GM23248 (cell line): ENCODE measurements at regions not wholly inside any gene's neighbourhood (a gene's known extent, or its start where the extent isn't known, plus 50 kb on each side); places are given as distances from the start of the nearest gene placed in this dataset.

Experiments used
- DNase-seq: peaks from one replicate; pipeline ENCODE4 v3.0.0-alpha.2; 2015
- H2AFZ ChIP-seq: fragments of 200-600 bp; sonication (generic); 2 replicates; pipeline ENCODE4 v1.6.1; 2016; ENCODE audit warnings: antibody characterized with exemption
- H3F3A ChIP-seq: fragments of 200-600 bp; sonication (generic); 2 replicates; pipeline ENCODE4 v1.6.1; 2016; ENCODE audit warnings: mild to moderate bottlenecking, antibody characterized with exemption, mixed run types; ENCODE audit not compliant: insufficient read depth
- H3K27ac ChIP-seq: fragments of 200-600 bp; sonication (generic); 2 replicates; pipeline ENCODE4 v1.5.1; 2016; ENCODE audit warnings: mild to moderate bottlenecking
- H3K27me3 ChIP-seq: fragments of 200-600 bp; sonication (generic); replicated peaks from 2 replicates; pipeline ENCODE4 v1.6.1; 2016; ENCODE audit warnings: mild to moderate bottlenecking; ENCODE audit not compliant: insufficient read depth
- H3K36me3 ChIP-seq: fragments of 200-600 bp; sonication (generic); 2 replicates; pipeline ENCODE4 v1.6.1; 2016; ENCODE audit warnings: low read depth, mild to moderate bottlenecking
- H3K4me1 ChIP-seq: fragments of 200-600 bp; sonication (generic); 2 replicates; pipeline ENCODE4 v1.6.1; 2016; ENCODE audit warnings: mild to moderate bottlenecking; ENCODE audit not compliant: insufficient read depth
- H3K4me2 ChIP-seq: fragments of 200-600 bp; sonication (generic); one replicate; pipeline ENCODE4 v1.6.1; 2016; ENCODE audit warnings: mild to moderate bottlenecking; ENCODE audit not compliant: unreplicated experiment
- H3K4me3 ChIP-seq: fragments of 200-600 bp; sonication (generic); 2 replicates; pipeline ENCODE4 v1.5.1; 2016; ENCODE audit warnings: mild to moderate bottlenecking
- H3K79me2 ChIP-seq: fragments of 200-600 bp; sonication (generic); 2 replicates; pipeline ENCODE4 v1.6.1; 2016; ENCODE audit warnings: mild to moderate bottlenecking; ENCODE audit not compliant: insufficient read depth
- H3K9ac ChIP-seq: fragments of 200-600 bp; sonication (generic); 2 replicates; pipeline ENCODE4 v1.6.1; 2016; ENCODE audit warnings: mild to moderate bottlenecking
- H3K9me2 ChIP-seq: fragments of 200-600 bp; sonication (generic); 2 replicates; pipeline ENCODE4 v1.6.1; 2016; ENCODE audit warnings: mixed run types, mild to moderate bottlenecking, moderate library complexity; ENCODE audit not compliant: insufficient read depth
- H3K9me3 ChIP-seq: fragments of 200-600 bp; sonication (generic); one replicate; pipeline ENCODE4 v1.6.1; 2017; ENCODE audit warnings: low read depth
- H4K20me1 ChIP-seq: fragments of 200-600 bp; sonication (generic); 2 replicates; pipeline ENCODE4 v1.6.0; 2016; ENCODE audit not compliant: insufficient read depth
- EZH2 ChIP-seq: fragments of 200-600 bp; sonication (generic); IDR thresholded peaks from 2 replicates; pipeline ENCODE4 v1.6.1; 2018; ENCODE audit warnings: antibody characterized with exemption, mild to moderate bottlenecking; ENCODE audit not compliant: insufficient read depth, poor library complexity, severe bottlenecking
- EZH2phosphoT487 ChIP-seq: fragments of 200-600 bp; sonication (generic); IDR thresholded peaks from 2 replicates; pipeline ENCODE4 v1.6.1; 2018; ENCODE audit warnings: antibody characterized with exemption, moderate library complexity, mild to moderate bottlenecking, low read depth; ENCODE audit not compliant: insufficient read depth
- WGBS, 2 experiments: methylation state at CpG; one replicate each; pipeline ENCODE4 v1.1.6; 2015 to 2017; ENCODE audit warnings: low lambda C conversion rate in 2 of 2, low coverage in 1 of 2; ENCODE audit errors: missing lambda C conversion rate in 2 of 2; 5-methylcytosine and 5-hydroxymethylcytosine counted together
- in situ Hi-C: fragments of 300-500 bp; cut with MboI; formaldehyde crosslinking; loops from 2 replicates; pipeline ENCODE4 v1.15.0; 2020

DNA sequence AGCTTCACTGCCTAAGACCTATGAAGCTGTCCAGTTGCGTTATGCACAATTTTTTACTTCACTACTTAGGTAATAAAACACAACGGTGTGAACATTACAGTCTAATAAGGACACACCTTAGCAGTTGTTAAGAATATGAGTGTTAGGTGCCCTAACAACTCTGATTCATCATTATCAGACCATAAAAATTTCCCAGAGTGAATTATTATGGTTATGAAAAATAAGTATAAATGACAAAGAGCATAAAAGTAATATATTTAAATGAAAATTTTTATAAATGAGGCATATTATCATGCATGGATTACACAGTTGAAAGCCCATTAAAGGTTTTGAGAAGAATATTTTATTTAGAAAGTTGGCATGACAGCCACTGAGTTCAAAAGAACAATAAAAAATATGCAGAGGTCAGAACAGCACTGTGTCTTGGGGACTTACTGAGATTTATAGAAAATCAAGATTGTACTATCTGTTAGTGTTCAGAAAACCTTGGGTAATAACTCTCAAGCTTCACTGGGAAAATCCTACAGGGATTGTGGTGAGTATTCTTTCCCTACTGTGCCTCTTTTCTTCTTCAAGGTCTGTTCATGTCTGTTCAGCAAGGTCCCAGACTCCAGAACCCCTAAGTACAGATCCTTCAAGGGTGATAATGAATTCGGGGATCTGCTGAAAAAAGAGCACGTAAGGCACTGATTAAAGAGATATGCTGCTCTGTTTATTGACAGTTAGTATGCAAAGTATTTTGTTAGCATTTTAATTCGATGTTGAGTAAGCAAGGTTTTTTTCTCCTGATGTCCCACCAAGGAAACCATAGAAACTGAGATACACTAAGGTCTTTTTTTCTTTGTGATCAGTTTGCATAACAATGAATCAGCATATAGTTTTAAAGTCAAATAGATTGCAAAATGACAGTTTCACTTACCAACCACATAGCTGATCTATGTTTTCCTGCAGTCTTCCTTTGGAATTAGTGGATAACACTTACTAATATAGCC is 250.0 kb downstream of the DSEL start:
- no peaks in the 10 kb centered on the region for H3K36me3 ChIP-seq
- H3K9ac ChIP-seq: peak overlapping the region; percentile 71
- peaks cover 33% of the 10 kb centered on the region for H3F3A ChIP-seq
- no peaks in the 10 kb centered on the region for H4K20me1 ChIP-seq
- TF ChIP-seq EZH2 (no peak), EZH2phosphoT487 (no peak)
- peak overlapping the region; percentile 58 for H2AFZ ChIP-seq
- in situ Hi-C loops: no loop called here
- H3K27me3 ChIP-seq: no peaks in the 10 kb centered on the region
- H3K27ac ChIP-seq: peak overlapping the region; percentile 92
- H3K4me2 ChIP-seq: peak overlapping the region; percentile 73
- H3K9me2 ChIP-seq: no peaks in the 10 kb centered on the region
- H3K4me1 ChIP-seq: peaks cover 32% of the 10 kb centered on the region
- H3K4me3 ChIP-seq: peak overlapping the region; percentile 42
- 10 to 12% methylated on average over 5 of the region's 5 CpGs for WGBS, 2 experiments
- no peaks in the 10 kb centered on the region for H3K9me3 ChIP-seq
- peak; percentile 81 for DNase-seq
- no peaks in the 10 kb centered on the region for H3K79me2 ChIP-seq

DNA sequence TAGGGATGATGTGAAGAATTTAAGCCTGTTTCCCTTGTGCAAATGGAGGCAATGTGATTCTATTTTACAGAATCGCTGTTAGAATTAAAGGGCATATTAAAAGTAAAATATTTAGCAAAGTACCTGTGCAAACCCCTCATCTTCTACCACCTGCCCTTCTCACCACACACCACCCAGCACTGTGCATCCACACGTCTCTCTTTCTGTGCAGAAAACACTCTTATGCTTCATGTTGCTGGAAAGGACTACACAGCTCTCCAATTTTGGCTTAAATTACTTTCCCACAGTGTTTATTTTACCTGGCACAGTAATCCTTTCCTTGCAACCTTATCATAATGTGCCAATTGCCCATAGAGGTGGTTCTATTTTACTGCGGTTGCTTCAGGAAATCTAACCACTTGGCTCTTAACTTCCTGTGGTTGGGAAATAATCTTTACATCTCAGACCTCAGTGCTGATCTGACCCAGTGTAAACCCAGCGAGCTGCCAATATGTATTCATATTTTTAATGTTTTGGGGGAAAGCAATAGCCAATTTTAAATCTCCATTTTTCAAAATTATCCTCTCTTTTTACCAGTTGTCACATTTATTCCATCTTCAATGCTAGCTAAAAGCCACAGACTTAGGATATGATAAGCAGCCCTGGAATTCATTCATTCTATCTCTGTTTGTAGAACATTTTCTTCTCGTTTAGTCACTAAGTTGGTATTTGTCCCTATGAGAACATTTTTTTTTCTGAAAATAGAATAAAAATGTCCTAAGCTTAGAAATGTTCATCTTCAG is 250.9 kb downstream of the DSEL start:
- Histone ChIP-seq H3K4me2 (peak overlapping the region; percentile 73), H3K79me2 (no peaks in the 10 kb centered on the region), H3K9me2 (no peaks in the 10 kb centered on the region), H3F3A (peaks cover 33% of the 10 kb centered on the region), H3K9me3 (no peaks in the 10 kb centered on the region), H2AFZ (peak overlapping the region; percentile 3; the same call in 1 of the 2 replicates), H3K9ac (peak overlapping the region; percentile 71), H3K36me3 (no peaks in the 10 kb centered on the region), H3K4me3 (peak overlapping the region; percentile 42), H4K20me1 (no peaks in the 10 kb centered on the region), H3K27me3 (no peaks in the 10 kb centered on the region), H3K27ac (peak overlapping the region; percentile 92), H3K4me1 (peaks cover 32% of the 10 kb centered on the region)
- DNase-seq: peak; percentile 83
- TF ChIP-seq EZH2phosphoT487: no peak
- TF ChIP-seq EZH2: no peak
- WGBS, 2 experiments: 30 to 36% methylated on average over 5 of the region's 5 CpGs
- in situ Hi-C loops: no loop called here

DNA sequence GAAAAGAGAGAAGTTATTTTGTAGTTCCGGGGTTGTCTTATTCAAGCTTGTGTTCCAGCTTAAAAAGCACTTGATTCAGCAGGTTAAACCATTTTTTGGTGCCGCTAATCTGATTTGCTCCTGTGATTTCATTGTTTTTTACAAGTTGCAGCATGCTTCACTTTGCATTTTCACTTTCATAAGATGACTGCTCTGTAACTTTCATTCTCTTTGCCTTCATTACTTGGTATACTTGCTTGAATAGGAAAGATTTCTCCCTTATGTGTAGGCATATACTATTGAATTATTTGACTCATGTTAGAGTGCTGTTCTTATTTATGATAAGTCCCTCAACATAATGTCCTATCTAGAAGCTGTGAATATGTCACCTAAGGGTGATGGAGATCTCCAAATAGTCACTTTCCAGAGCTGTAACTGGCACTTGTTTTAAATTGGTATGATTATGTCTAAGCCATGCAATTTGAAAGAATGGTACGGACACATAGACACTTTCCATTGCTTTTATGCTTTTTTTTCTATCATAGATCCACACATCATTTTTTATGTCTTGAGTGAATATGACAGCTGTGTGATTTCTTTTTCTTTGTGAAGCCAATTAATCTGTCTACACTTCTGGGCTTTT is 254.5 kb downstream of the DSEL start:
- Histone ChIP-seq H3K27me3 (no peaks in the 10 kb centered on the region), H3K27ac (no peak overlapping the region), H3K79me2 (no peaks in the 10 kb centered on the region), H3K4me1 (peaks cover 27% of the 10 kb centered on the region), H2AFZ (no peak overlapping the region), H3F3A (peaks cover 23% of the 10 kb centered on the region), H3K4me3 (no peak overlapping the region), H3K36me3 (no peaks in the 10 kb centered on the region), H3K9ac (no peak overlapping the region), H3K4me2 (no peak overlapping the region), H3K9me2 (no peaks in the 10 kb centered on the region), H4K20me1 (no peaks in the 10 kb centered on the region), H3K9me3 (no peaks in the 10 kb centered on the region)
- in situ Hi-C loops: no loop called here
- WGBS, 2 experiments: 95 to 100% methylated on average over 3 of the region's 3 CpGs
- TF ChIP-seq EZH2 (no peak), EZH2phosphoT487 (no peak)
- no peak for DNase-seq

DNA sequence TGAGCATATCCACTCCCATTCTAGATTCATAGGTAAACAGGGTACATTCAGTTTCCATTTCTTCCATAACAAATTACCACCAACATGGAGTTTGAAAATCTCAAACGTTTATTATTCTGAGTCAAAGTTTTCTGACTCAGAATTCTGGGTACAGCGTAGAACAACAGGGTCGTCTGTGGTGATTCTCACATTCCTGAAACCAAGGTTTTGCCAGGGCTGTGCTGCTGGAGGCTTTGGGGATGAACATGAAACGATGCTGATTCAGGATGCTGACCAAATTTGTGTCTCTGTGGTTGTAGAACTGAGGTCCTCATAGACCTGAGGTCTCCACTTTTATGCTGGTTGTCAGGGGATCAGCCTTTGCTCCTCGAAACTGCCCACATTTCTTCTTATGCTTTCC is 255.7 kb downstream of the DSEL start:
- H3K4me2 ChIP-seq: no peak overlapping the region
- no peak overlapping the region for H2AFZ ChIP-seq
- no peaks in the 10 kb centered on the region for H3K9me2 ChIP-seq
- no peaks in the 10 kb centered on the region for H3K36me3 ChIP-seq
- no peak overlapping the region for H3K4me3 ChIP-seq
- H3K27me3 ChIP-seq: no peaks in the 10 kb centered on the region
- no peak overlapping the region for H3K27ac ChIP-seq
- H3K9ac ChIP-seq: no peak overlapping the region
- H4K20me1 ChIP-seq: no peaks in the 10 kb centered on the region
- peaks cover 12% of the 10 kb centered on the region for H3F3A ChIP-seq
- WGBS, 2 experiments: 61 to 70% methylated on average over 5 of the region's 5 CpGs
- peak; percentile 17 for DNase-seq
- TF ChIP-seq EZH2: no peak
- TF ChIP-seq EZH2phosphoT487: no peak
- no peaks in the 10 kb centered on the region for H3K79me2 ChIP-seq
- no peaks in the 10 kb centered on the region for H3K9me3 ChIP-seq
- in situ Hi-C loops: no loop called here
- H3K4me1 ChIP-seq: peaks cover 15% of the 10 kb centered on the region
